NCI-H2196 (cell line): ENCODE measurements at regions not wholly inside any gene's neighbourhood (a gene's known extent, or its start where the extent isn't known, plus 50 kb on each side); places are given as distances from the start of the nearest gene placed in this dataset.

Source experiments
- DNase-seq: peaks from one replicate; lab custom pipeline; 2025; ENCODE audit not compliant: unreplicated experiment; lab: John Stamatoyannopoulos, UW

- no peak for DNase-seq
Measured at GRCh38 chr2:167310442-167310841, 422.2 kb downstream of the XIRP2 start.
